Breast epithelium (tissue), 3 donors: ENCODE measurements at regions not wholly inside any gene's neighbourhood (a gene's known extent, or its start where the extent isn't known, plus 50 kb on each side); places are given as distances from the start of the nearest gene placed in this dataset.

Experiments
- POLR2AphosphoS5 ChIP-seq, 3 donors: sonication (generic); formaldehyde crosslinking; IDR thresholded peaks; one replicate each; pipeline ENCODE4 v1.6.1; 2017; ENCODE audit warnings: antibody characterized with exemption in 3 of 3
- TF ChIP-seq, protein P1 (sequence below), 3 donors: fragments of 450-650 bp; IDR thresholded peaks; one replicate each; pipeline ENCODE4 v1.5.1; 2016 to 2017; ENCODE audit warnings: antibody characterized with exemption in 3 of 3, mild to moderate bottlenecking in 3 of 3, moderate library complexity in 3 of 3

DNA sequence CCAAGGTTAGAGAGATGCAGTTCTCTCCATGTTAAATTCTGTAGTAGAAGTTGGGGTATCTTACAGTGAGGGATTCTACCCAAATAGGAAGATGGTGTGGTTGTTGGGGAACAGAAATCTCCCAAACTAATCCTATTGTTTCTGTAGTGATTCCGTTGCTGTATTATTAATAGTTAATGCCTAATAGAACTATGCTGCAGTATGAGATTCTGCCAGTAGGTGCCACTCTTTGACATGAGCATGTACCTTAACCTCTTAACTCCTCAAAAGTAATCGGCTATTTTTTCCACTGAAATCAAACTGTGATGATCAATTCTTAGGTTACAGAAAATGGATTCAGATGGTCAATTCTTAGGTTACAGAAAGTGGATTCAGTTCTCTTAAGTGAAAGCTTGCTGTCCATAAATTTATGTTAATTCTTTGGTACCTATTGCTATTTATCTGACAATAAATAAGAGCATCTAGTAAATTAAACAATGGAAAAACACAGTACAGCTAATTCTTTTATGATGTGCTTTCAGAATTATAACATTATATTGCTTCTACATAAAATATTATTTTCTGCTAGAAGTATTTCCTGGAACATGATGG lies 97.9 kb upstream of the DLX2 start:
- TF ChIP-seq, protein P1, sequence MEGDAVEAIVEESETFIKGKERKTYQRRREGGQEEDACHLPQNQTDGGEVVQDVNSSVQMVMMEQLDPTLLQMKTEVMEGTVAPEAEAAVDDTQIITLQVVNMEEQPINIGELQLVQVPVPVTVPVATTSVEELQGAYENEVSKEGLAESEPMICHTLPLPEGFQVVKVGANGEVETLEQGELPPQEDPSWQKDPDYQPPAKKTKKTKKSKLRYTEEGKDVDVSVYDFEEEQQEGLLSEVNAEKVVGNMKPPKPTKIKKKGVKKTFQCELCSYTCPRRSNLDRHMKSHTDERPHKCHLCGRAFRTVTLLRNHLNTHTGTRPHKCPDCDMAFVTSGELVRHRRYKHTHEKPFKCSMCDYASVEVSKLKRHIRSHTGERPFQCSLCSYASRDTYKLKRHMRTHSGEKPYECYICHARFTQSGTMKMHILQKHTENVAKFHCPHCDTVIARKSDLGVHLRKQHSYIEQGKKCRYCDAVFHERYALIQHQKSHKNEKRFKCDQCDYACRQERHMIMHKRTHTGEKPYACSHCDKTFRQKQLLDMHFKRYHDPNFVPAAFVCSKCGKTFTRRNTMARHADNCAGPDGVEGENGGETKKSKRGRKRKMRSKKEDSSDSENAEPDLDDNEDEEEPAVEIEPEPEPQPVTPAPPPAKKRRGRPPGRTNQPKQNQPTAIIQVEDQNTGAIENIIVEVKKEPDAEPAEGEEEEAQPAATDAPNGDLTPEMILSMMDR (IDR thresholded peaks at IDR 0.05) = no peak
- TF ChIP-seq POLR2AphosphoS5 (IDR thresholded peaks at IDR 0.05) = no peak
